ENCODE measurements at regions not wholly inside any gene's neighbourhood (a gene's known extent, or its start where the extent isn't known, plus 50 kb on each side); places are given as distances from the start of the nearest gene placed in this dataset.

GRCh38 chr14:43449291-43449690, 1057.8 kb downstream of the FSCB start:
- H4K20me1 ChIP-seq (ENCODE audit: control insufficient read depth, insufficient read depth, low read length, poor library complexity, severe bottlenecking) = no peaks in the 10 kb centered on the region
- 83% methylated on average over 2 of the region's 5 CpGs for WGBS (ENCODE audit: insufficient coverage)
- no peak overlapping the region for H3K27ac Mint-ChIP-seq
- no peaks in the 10 kb centered on the region for H3K79me2 ChIP-seq (ENCODE audit: control insufficient read depth, insufficient read depth, low read length)
- TF ChIP-seq EZH2 (IDR thresholded peaks at IDR 0.05; ENCODE audit: borderline replicate concordance, insufficient read depth, low read depth, low read length, poor library complexity, severe bottlenecking) = no peak
- TF ChIP-seq, protein P1, sequence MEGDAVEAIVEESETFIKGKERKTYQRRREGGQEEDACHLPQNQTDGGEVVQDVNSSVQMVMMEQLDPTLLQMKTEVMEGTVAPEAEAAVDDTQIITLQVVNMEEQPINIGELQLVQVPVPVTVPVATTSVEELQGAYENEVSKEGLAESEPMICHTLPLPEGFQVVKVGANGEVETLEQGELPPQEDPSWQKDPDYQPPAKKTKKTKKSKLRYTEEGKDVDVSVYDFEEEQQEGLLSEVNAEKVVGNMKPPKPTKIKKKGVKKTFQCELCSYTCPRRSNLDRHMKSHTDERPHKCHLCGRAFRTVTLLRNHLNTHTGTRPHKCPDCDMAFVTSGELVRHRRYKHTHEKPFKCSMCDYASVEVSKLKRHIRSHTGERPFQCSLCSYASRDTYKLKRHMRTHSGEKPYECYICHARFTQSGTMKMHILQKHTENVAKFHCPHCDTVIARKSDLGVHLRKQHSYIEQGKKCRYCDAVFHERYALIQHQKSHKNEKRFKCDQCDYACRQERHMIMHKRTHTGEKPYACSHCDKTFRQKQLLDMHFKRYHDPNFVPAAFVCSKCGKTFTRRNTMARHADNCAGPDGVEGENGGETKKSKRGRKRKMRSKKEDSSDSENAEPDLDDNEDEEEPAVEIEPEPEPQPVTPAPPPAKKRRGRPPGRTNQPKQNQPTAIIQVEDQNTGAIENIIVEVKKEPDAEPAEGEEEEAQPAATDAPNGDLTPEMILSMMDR (IDR thresholded peaks at IDR 0.05) = no peak
- DNase-seq = no peak
- H3K27me3 Mint-ChIP-seq = no peaks in the 10 kb centered on the region
- intact Hi-C loops (cut with micrococcal nuclease) = no loop called here
- no peaks in the 10 kb centered on the region for H3K4me1 ChIP-seq (ENCODE audit: control insufficient read depth in 2 of 2, insufficient read depth in 2 of 2, low read length in 2 of 2)
- H3K9me3 Mint-ChIP-seq (ENCODE audit: insufficient read depth) = peaks cover 5% of the 10 kb centered on the region
- CTCF ChIA-PET = no interaction called here
- no peak overlapping the region for H2AFZ ChIP-seq (ENCODE audit: insufficient read depth, low read depth, low read length, poor library complexity, severe bottlenecking)
- no peak overlapping the region for H3K4me3 Mint-ChIP-seq
- H3K27me3 ChIP-seq (replicated peaks in 1 of 4; ENCODE audit: control extremely low read depth in 1 of 4, control insufficient read depth in 3 of 4, insufficient read depth in 4 of 4, low read length in 3 of 4) = no peaks in the 10 kb centered on the region
- no peak for ATAC-seq (ENCODE audit: low read depth)
- H3K4me2 ChIP-seq (replicated peaks; ENCODE audit: low read depth, low read length, poor library complexity, severe bottlenecking) = no peak overlapping the region
- H3K27ac ChIP-seq (ENCODE audit: low read length in 2 of 2) = no peak overlapping the region
- H3K9ac ChIP-seq (ENCODE audit: low read length) = no peak overlapping the region
- H3K36me3 ChIP-seq (replicated peaks in 1 of 2; ENCODE audit: control extremely low read depth in 1 of 2, control insufficient read depth in 1 of 2, extremely low read depth in 1 of 2, insufficient read depth in 2 of 2, low read length in 1 of 2) = no peaks in the 10 kb centered on the region
- no peak overlapping the region for H3K4me3 ChIP-seq (ENCODE audit: control extremely low read depth in 1 of 5, extremely low read depth in 1 of 5, insufficient read depth in 1 of 5, low read depth in 2 of 5, low read length in 4 of 5)
- no peaks in the 10 kb centered on the region for H3K4me1 Mint-ChIP-seq
- peaks cover 2 to 4% (median 3%) of the 10 kb centered on the region in 3 donors for H3K9me3 ChIP-seq (ENCODE audit: control extremely low read depth in 1 of 3, control insufficient read depth in 2 of 3, insufficient read depth in 1 of 3, low read length in 2 of 3)
- POLR2A ChIA-PET = no interaction called here

GRCh38 chr14:43438056-43438455, 1069.0 kb downstream of the FSCB start:
- no peak for ATAC-seq (ENCODE audit: low read depth)

More at GRCh38 chr14:43438056-43438455, 1069.0 kb downstream of the FSCB start:
- H3K27ac ChIP-seq (ENCODE audit: low read length in 2 of 2) = no peak overlapping the region
- Mint-ChIP-seq H3K4me1 (no peaks in the 10 kb centered on the region), H3K9me3 (ENCODE audit: insufficient read depth) (no peaks in the 10 kb centered on the region), H3K27me3 (no peaks in the 10 kb centered on the region), H3K27ac (no peak overlapping the region), H3K4me3 (no peak overlapping the region)
- H2AFZ ChIP-seq (ENCODE audit: insufficient read depth, low read depth, low read length, poor library complexity, severe bottlenecking) = no peak overlapping the region
- ChIA-PET POLR2A (no interaction called here), CTCF (interaction anchor here (0.7 kb wide), 1 partner anchor 105 kb away, joined by 3 read pairs; no protein-coding TSS in a partner anchor)
- H4K20me1 ChIP-seq (ENCODE audit: control insufficient read depth, insufficient read depth, low read length, poor library complexity, severe bottlenecking) = no peaks in the 10 kb centered on the region
- no peaks in the 10 kb centered on the region for H3K4me1 ChIP-seq (ENCODE audit: control insufficient read depth in 2 of 2, insufficient read depth in 2 of 2, low read length in 2 of 2)
- DNase-seq = no peak
- TF ChIP-seq EZH2 (IDR thresholded peaks at IDR 0.05; ENCODE audit: borderline replicate concordance, insufficient read depth, low read depth, low read length, poor library complexity, severe bottlenecking) = no peak
- TF ChIP-seq, protein P1 (IDR thresholded peaks at IDR 0.05) = no peak
- H3K27me3 ChIP-seq (replicated peaks in 1 of 4; ENCODE audit: control extremely low read depth in 1 of 4, control insufficient read depth in 3 of 4, insufficient read depth in 4 of 4, low read length in 3 of 4) = no peaks in the 10 kb centered on the region
- intact Hi-C loops (cut with micrococcal nuclease) = no loop called here
- H3K9ac ChIP-seq (ENCODE audit: low read length) = no peak overlapping the region
- no peaks in the 10 kb centered on the region for H3K36me3 ChIP-seq (replicated peaks in 1 of 2; ENCODE audit: control extremely low read depth in 1 of 2, control insufficient read depth in 1 of 2, extremely low read depth in 1 of 2, insufficient read depth in 2 of 2, low read length in 1 of 2)
- H3K4me3 ChIP-seq (ENCODE audit: control extremely low read depth in 1 of 5, extremely low read depth in 1 of 5, insufficient read depth in 1 of 5, low read depth in 2 of 5, low read length in 4 of 5) = no peak overlapping the region
- WGBS (ENCODE audit: insufficient coverage) = no CpG with 5 or more reads among the region's 3 CpGs
- no peak overlapping the region for H3K4me2 ChIP-seq (replicated peaks; ENCODE audit: low read depth, low read length, poor library complexity, severe bottlenecking)
- H3K9me3 ChIP-seq (ENCODE audit: control extremely low read depth in 1 of 3, control insufficient read depth in 2 of 3, insufficient read depth in 1 of 3, low read length in 2 of 3) = peaks cover 0 to 2% (median 0%) of the 10 kb centered on the region in 3 donors
- H3K79me2 ChIP-seq (ENCODE audit: control insufficient read depth, insufficient read depth, low read length) = no peaks in the 10 kb centered on the region

Data from B cell (primary cell).